ENCODE measurements at regions not wholly inside any gene's neighbourhood (a gene's known extent, or its start where the extent isn't known, plus 50 kb on each side); places are given as distances from the start of the nearest gene placed in this dataset.
"Not testable (repeated sequence)": the region's sequence is repeated elsewhere in the genome, so short reads cannot be mapped to it uniquely, and the experiment has no call there.

GRCh38 chr2:239597216-239597615 lies 196.4 kb upstream of the HDAC4 start:
- no peak for DNase-seq (ENCODE audit: extremely low read depth in 1 of 2, low read depth in 1 of 2)

- DNase-seq (ENCODE audit: extremely low read depth in 1 of 2, low read depth in 1 of 2) = no peak
Observed at GRCh38 chr2:239596792-239597191, 196.0 kb upstream of the HDAC4 start.

GRCh38 chr2:239596253-239596652 lies 195.4 kb upstream of the HDAC4 start:
- DNase-seq (ENCODE audit: extremely low read depth in 1 of 2, low read depth in 1 of 2) = no peak

DNA sequence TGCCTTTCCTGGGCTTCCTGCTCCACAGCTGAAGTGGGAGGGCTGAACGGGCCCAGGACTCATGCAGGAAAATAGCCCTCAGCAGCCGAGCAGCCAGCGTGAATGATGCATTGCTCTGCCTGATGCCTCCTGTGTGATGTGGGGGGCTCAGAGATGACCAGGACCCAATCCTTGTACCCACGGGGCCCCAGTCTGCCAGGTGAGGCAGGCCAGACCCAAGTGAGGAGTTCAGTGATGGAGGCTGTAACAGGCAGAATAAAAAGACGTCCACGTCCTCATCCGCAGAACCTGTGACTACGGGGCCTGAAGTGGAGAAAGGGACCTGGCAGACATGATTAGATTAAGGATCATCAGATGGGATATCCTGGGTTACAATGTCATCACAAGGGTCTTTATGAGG lies 194.9 kb upstream of the HDAC4 start:
- DNase-seq (ENCODE audit: extremely low read depth in 1 of 2, low read depth in 1 of 2) = no peak

DNA sequence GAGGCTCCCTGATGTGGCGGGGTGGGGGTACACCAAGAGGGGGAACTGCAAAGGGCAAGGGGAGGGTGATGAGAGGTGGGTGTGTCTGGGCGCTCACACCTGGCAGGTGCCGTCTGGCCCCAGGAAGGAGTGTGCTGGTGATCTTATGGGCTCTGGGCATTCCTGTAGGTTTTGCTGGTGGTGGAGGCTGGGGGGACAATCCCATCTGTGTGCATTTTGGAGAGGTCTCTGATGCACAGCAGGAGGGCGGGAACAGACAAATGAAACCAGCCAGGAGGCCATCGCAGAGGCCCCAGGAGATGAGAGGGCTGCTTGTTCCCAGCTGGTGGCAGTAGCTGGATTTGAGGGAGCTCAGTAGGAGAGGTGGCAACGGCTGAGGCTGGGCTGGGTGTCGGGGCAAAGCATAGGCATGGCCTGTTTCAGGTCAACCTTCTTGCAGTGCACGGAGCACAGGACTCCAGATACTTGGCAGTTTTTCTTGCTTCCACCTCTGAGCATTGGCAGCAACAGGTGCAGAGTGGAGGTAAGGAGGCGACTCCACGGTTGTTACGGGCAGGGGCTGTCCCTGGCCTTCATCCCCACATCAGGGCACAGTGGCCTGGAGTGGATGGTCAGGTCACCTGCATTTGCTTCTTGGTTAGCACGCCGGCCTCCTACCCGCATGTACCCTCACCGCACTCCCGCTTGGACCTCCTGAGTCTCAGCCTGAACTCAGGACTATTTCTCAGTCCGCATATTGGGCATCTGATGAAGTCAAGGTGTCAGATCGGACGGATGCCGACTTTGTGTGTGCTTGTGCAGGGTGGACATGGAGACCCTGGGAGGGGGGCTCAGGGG lies 194.2 kb upstream of the HDAC4 start:
- DNase-seq (ENCODE audit: extremely low read depth in 1 of 2, low read depth in 1 of 2) = no peak

- no peak for DNase-seq (ENCODE audit: extremely low read depth in 1 of 2, low read depth in 1 of 2)
Observed at GRCh38 chr2:239594019-239594771, 193.4 kb upstream of the HDAC4 start.

- DNase-seq (ENCODE audit: extremely low read depth in 1 of 2, low read depth in 1 of 2) = no peak
Observed at GRCh38 chr2:239593455-239593854, 192.6 kb upstream of the HDAC4 start.

- not testable (repeated sequence) for DNase-seq (ENCODE audit: extremely low read depth in 1 of 2, low read depth in 1 of 2)
Observed at GRCh38 chr2:239592629-239593290, 191.9 kb upstream of the HDAC4 start.

DNA sequence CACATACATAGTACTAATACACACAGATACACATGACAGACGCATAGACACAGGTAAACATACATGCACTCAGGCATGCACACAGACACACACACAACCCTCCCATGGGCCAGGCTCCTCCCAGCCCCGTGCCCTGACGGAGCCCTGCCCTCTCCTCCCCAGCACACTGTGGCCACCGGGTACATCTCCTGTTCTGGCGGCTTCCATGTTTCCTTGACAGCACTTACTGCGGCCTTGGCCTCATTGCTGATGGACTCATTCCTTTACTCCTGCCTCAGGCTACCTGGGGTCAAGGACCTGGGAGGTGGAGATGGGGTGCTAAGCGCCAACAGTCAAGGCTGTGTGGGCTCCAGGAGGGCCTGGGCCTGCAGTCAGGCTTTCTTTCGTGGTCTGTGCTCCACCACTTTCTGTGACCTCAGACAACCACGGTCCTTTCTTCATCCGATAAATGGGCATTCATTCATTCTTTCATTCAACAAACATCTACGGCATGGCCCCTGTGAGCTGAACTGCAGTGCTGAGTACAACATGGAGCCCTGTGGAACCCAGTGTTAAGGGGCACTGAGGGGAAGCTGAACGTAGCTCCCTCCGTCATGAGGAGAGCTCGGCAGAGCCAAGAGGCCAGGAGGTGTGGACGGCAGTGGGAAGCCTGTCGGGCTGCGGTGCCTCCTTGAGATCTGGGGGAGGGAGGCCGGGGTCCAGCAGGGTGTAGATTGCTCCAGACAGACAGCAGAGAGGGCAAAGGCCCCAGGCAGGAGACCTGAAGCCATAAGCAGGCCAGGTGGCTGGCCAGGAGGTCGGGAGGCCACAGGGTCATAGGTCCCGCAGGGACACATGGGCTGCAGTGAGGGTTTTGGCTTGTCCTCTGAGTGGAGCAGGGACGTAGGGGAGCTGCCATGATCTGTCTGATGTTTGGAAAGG lies 190.4 kb upstream of the HDAC4 start:
- DNase-seq (ENCODE audit: extremely low read depth in 1 of 2, low read depth in 1 of 2) = no peak

GRCh38 chr2:239590276-239590675 lies 189.5 kb upstream of the HDAC4 start:
- DNase-seq (ENCODE audit: extremely low read depth in 1 of 2, low read depth in 1 of 2) = no peak

DNA sequence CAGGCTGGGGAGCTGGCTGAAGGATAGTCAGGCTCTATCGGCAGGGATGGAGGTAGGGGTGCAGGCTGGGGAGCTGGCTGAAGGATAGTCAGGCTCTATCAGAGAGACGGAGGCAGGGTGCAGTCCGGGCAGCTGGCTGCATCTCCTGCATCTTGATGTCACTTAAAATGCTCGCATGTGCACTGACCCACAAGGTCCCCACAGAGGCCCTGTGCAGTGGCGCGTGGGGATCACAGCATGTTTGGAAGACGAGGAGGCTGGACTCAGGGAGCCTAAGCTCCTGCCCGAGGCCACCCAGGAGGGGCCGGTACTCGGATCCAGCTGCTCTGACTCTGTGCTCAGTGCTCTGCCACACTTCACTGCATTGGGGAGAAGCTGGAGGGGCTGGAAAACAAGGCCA lies 189.0 kb upstream of the HDAC4 start:
- DNase-seq (ENCODE audit: extremely low read depth in 1 of 2, low read depth in 1 of 2) = no peak

DNA sequence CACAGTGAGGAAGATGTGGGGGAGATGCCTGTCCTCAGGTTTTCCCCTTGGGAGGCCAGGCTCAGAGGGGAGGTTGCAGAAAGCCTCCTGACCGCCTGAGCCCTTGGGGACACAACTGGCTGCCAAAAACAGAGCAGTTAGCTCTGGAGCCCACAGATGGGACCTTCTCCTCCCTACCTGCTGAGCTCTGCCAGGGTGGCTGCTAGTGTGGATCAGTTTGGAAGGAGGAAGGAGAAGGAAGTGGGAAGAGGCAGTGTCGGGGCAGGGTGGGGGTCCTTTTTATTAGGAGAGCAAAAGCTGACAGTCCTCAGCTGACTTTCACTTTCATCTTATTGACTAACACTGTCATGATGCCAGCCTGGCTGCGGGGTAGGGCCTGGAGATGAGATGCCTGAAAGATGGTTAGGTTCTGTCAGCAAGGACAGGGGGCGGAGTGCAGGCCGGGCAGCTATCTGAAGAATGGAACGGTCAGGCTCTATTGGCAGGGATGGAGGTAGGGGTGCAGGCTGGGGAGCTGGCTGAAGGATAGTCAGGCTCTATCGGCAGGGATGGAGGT lies 188.5 kb upstream of the HDAC4 start:
- DNase-seq (ENCODE audit: extremely low read depth in 1 of 2, low read depth in 1 of 2) = no peak

DNA sequence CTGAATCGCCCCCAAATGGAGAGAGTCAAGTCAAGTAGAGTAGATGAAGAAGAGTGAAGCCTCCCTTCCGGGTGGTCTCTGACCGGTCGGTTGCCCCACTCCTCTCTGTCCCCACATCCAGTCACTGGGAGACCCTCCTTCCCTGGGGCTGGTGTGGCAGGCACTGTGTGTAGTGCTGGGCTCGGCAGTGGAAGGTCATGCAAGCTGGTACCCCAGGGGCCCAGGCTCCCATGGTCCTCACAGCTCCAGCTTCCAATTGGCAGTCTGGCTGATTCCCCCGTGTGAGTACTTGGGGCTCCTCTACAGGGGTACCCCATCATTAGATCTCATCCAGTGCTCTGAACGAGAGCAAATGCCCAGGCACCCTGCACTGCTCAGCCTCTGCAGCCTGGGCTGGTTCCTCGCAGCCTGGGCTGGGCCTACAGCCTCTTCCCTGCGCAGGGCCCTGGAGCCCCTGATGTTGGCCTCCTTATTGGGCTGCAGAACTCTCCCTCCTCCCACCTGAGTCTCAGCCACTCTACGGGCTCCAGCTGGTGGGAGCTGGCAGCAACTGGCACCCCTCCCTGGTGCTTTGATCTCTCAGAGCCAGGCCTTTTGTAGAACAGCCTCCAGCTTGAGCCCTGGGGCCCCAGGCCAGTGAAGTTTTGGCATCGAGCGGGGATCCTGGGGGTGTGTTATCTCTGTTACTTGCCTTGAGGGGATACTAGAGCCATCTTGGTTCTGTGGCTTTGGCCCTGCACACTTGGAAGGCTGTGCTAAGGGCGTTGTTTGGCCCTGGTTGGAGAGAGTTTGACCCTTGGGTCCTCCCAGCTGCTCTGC lies 187.8 kb upstream of the HDAC4 start:
- DNase-seq (ENCODE audit: extremely low read depth in 1 of 2, low read depth in 1 of 2) = no peak

GRCh38 chr2:239587841-239588240 lies 187.0 kb upstream of the HDAC4 start:
- no peak for DNase-seq (ENCODE audit: extremely low read depth in 1 of 2, low read depth in 1 of 2)

DNA sequence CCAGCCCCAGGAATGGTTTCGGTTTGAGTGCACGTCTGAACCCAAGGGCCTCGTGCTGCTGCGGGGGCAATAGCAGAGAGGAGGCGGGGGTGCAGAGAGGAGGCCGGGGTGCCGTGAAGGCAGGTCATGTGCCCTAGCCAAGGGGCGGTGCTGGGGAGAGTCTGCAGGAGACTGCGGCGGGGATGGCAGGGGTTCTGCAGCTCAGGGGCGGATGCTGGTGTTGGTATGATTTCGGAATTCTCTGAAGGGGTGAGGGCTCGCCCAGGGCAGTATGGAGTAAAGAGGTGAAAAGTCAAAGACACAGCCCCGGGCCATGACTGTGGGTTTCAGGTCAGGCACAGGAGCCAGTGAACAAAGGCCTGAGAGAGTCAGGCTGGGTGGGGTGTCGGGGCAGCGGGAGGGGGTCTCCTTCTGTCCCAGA lies 186.5 kb upstream of the HDAC4 start:
- DNase-seq (ENCODE audit: extremely low read depth in 1 of 2, low read depth in 1 of 2) = no peak

DNA sequence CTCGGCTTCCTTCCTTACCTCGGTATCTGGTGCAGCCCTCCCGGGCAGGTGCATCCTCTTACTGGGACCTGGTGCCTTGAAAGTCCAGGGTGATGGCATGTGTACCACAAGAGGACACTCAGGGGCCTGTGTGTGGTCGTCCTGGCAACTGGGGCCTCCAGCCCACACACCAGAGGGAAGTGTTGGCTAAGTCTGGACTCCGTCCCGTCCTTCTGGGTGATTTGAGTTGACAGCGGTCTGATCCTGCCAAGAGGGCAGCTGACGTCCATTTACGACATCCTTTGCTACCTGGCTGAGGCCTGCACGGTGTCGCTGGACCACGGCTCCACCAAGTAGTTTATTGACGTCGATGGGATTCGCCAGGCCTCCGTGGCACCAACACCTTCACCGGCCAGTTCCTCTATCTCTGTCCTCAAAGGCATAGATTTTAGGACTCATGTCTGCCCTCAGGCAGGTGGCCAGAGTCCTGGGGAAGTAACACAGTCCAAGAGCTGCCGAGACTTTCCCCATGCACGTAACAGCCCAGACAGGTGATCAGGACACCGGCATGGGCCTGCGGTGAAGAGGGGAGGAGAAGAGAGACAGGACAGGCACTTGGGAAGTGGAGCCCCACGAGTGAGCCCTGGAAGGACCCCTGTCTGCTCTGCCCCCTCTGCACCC lies 186.0 kb upstream of the HDAC4 start:
- DNase-seq (ENCODE audit: extremely low read depth in 1 of 2, low read depth in 1 of 2) = no peak

DNA sequence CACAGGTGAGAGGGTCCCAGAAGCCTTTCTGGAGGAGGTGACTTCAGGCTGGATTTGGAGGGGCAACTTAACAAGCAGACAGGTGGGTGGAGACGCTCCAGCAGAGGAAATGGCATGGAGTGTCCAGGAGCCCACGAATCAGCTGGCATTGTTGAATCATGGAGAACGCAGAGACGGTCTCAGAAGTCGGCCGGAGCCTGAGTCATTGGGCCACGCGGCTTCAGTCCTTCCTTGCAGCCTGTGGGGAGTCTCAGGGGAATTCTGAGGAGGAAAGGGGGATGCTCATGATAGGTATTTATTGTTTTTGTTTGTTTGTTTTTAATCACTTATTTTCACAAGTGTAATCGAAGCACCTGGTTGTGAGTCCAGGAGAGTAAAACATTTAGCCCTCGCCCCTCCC lies 184.6 kb upstream of the HDAC4 start:
- DNase-seq (ENCODE audit: extremely low read depth in 1 of 2, low read depth in 1 of 2) = no peak

GRCh38 chr2:239584986-239585385 lies 184.2 kb upstream of the HDAC4 start:
- no peak for DNase-seq (ENCODE audit: extremely low read depth in 1 of 2, low read depth in 1 of 2)

Data from activated CD8-positive, alpha-beta memory T cell treated with anti-CD3 and anti-CD28 coated beads for 1 hour (primary cell).